Caco-2 (cell line): ENCODE measurements at regions not wholly inside any gene's neighbourhood (a gene's known extent, or its start where the extent isn't known, plus 50 kb on each side); places are given as distances from the start of the nearest gene placed in this dataset.

ENCODE experiments used
- BruUV-seq: library from RNA; stranded (reverse); fragments of 400-500 nt; replicated peaks from 2 replicates; lab custom pipeline; 2021; lab: Mats Ljungman, UMichigan
- CTCF ChIA-PET: fragments of 300-600 bp; sonication (Branson Sonifier 250); formaldehyde crosslinking; loops from one replicate; lab custom pipeline; 2022; ENCODE audit warnings: antibody characterized with exemption; lab: Charles Lee
- POLR2A ChIA-PET: fragments of 300-600 bp; sonication (Branson Sonifier 250); formaldehyde crosslinking; loops from one replicate; lab custom pipeline; 2022; ENCODE audit warnings: antibody characterized with exemption; lab: Charles Lee
- DNase-seq, 2 experiments: peaks; one replicate each; pipeline versions ENCODE4 v3.0.0 to v3.0.0-alpha.2; 2020 to 2022
- H3K27me3 ChIP-seq: replicated peaks from 2 replicates; pipeline ENCODE4 v1.6.0; 2011; ENCODE audit warnings: low read length; ENCODE audit not compliant: control insufficient read depth, insufficient read depth
- H3K36me3 ChIP-seq: 2 replicates; pipeline ENCODE4 v1.5.1; 2011; ENCODE audit warnings: low read length; ENCODE audit not compliant: control insufficient read depth, insufficient read depth
- H3K4me1 ChIP-seq: fragments of 250-450 bp; sonication (Bioruptor Pico); 2 replicates; pipeline ENCODE4 v1.5.1; 2020; ENCODE audit warnings: mild to moderate bottlenecking
- H3K4me3 ChIP-seq: 2 replicates; pipeline ENCODE4 v1.5.1; 2011; ENCODE audit warnings: low read depth, mild to moderate bottlenecking, control low read depth, low read length
- H3K9me3 ChIP-seq: fragments of 250-450 bp; sonication (Bioruptor Pico); 2 replicates; pipeline ENCODE4 v1.5.1; 2020; ENCODE audit warnings: mild to moderate bottlenecking, moderate library complexity
- H3K27ac Mint-ChIP-seq: one replicate; pipeline ENCODE4 v1.8.0; 2022; ENCODE audit warnings: mixed read lengths; ENCODE audit not compliant: unreplicated experiment
- H3K27me3 Mint-ChIP-seq: one replicate; pipeline ENCODE4 v1.8.0; 2022; ENCODE audit warnings: mixed read lengths; ENCODE audit not compliant: insufficient read depth, unreplicated experiment
- H3K36me3 Mint-ChIP-seq: one replicate; pipeline ENCODE4 v1.8.0; 2022; ENCODE audit warnings: mild to moderate bottlenecking, mixed read lengths; ENCODE audit not compliant: insufficient read depth, unreplicated experiment
- H3K4me1 Mint-ChIP-seq: one replicate; pipeline ENCODE4 v1.8.0; 2022; ENCODE audit warnings: low read depth, mixed read lengths; ENCODE audit not compliant: unreplicated experiment
- H3K4me3 Mint-ChIP-seq: one replicate; pipeline ENCODE4 v1.8.0; 2022; ENCODE audit warnings: mild to moderate bottlenecking, moderate library complexity, mixed read lengths; ENCODE audit not compliant: unreplicated experiment
- H3K9me3 Mint-ChIP-seq: one replicate; pipeline ENCODE4 v1.8.0; 2022; ENCODE audit warnings: mixed read lengths; ENCODE audit not compliant: unreplicated experiment
- CTCF ChIP-seq, 2 experiments: fragments of 200-600 bp in 1 of 2; IDR thresholded peaks; 1 replicate in 1 of 2; 2 replicates in 1 of 2; pipeline versions ENCODE4 v1.5.1 to v1.8.0; 2011 to 2022; ENCODE audit warnings: antibody characterized with exemption in 1 of 2, control low read depth in 1 of 2, inconsistent platforms in 1 of 2, low read depth in 1 of 2, low read length in 1 of 2, mild to moderate bottlenecking in 1 of 2, moderate library complexity in 1 of 2; ENCODE audit not compliant: insufficient read depth in 1 of 2, severe bottlenecking in 1 of 2, unreplicated experiment in 1 of 2
- intact Hi-C: fragments of 100-400 bp; cut with micrococcal nuclease; formaldehyde crosslinking; loops from one replicate; pipeline ENCODE4 v1.10.0; 2022; ENCODE audit not compliant: unreplicated experiment

- Mint-ChIP-seq H3K36me3 (no peaks in the 10 kb centered on the region), H3K4me1 (no peaks in the 10 kb centered on the region), H3K27ac (no peak overlapping the region), H3K9me3 (no peaks in the 10 kb centered on the region), H3K27me3 (peaks cover 6% of the 10 kb centered on the region), H3K4me3 (no peak overlapping the region)
- Histone ChIP-seq H3K36me3 (no peaks in the 10 kb centered on the region), H3K4me1 (0 out of 2 replicates have a peak, but pooled peaks cover 4% of the 10 kb centered on the region), H3K4me3 (no peak overlapping the region), H3K9me3 (no peaks in the 10 kb centered on the region), H3K27me3 (no peaks in the 10 kb centered on the region)
- intact Hi-C loops = no loop called here
- DNase-seq = no peak
- ChIA-PET CTCF (no interaction called here), POLR2A (no interaction called here)
- TF ChIP-seq CTCF (IDR thresholded peaks at IDR 0.05; ENCODE audit: insufficient read depth in 1 of 2, low read depth in 1 of 2, low read length in 1 of 2, severe bottlenecking in 1 of 2, unreplicated experiment in 1 of 2) = no peak
- BruUV-seq = no TSS peak
Observed at GRCh38 chr2:12968399-12968798, 251.7 kb downstream of the TRIB2 start.

- no peaks in the 10 kb centered on the region for H3K36me3 ChIP-seq
- H3K9me3 ChIP-seq = no peaks in the 10 kb centered on the region
- no TSS peak for BruUV-seq
- no peak for TF ChIP-seq CTCF (IDR thresholded peaks at IDR 0.05; ENCODE audit: insufficient read depth in 1 of 2, low read depth in 1 of 2, low read length in 1 of 2, severe bottlenecking in 1 of 2, unreplicated experiment in 1 of 2)
- H3K9me3 Mint-ChIP-seq = no peaks in the 10 kb centered on the region
- DNase-seq = no peak
- peaks cover 6% of the 10 kb centered on the region for H3K27me3 Mint-ChIP-seq
- no peak overlapping the region for H3K4me3 Mint-ChIP-seq
- H3K27ac Mint-ChIP-seq = no peak overlapping the region
- H3K4me3 ChIP-seq = no peak overlapping the region
- H3K4me1 ChIP-seq = 0 out of 2 replicates have a peak, but pooled peaks cover 4% of the 10 kb centered on the region
- H3K4me1 Mint-ChIP-seq = no peaks in the 10 kb centered on the region
- intact Hi-C loops = no loop called here
- CTCF ChIA-PET = no interaction called here
- no peaks in the 10 kb centered on the region for H3K36me3 Mint-ChIP-seq
- H3K27me3 ChIP-seq = no peaks in the 10 kb centered on the region
- POLR2A ChIA-PET = no interaction called here
Observed at GRCh38 chr2:12970861-12971260, 254.1 kb downstream of the TRIB2 start.

- Histone ChIP-seq H3K36me3 (no peaks in the 10 kb centered on the region), H3K9me3 (no peaks in the 10 kb centered on the region), H3K4me1 (0 out of 2 replicates have a peak, but pooled peaks cover 4% of the 10 kb centered on the region), H3K27me3 (no peaks in the 10 kb centered on the region), H3K4me3 (no peak overlapping the region)
- no peak for TF ChIP-seq CTCF (IDR thresholded peaks at IDR 0.05; ENCODE audit: insufficient read depth in 1 of 2, low read depth in 1 of 2, low read length in 1 of 2, severe bottlenecking in 1 of 2, unreplicated experiment in 1 of 2)
- H3K9me3 Mint-ChIP-seq = no peaks in the 10 kb centered on the region
- H3K4me3 Mint-ChIP-seq = no peak overlapping the region
- no peaks in the 10 kb centered on the region for H3K4me1 Mint-ChIP-seq
- no peak for DNase-seq
- intact Hi-C loops = no loop called here
- no peaks in the 10 kb centered on the region for H3K36me3 Mint-ChIP-seq
- POLR2A ChIA-PET = no interaction called here
- CTCF ChIA-PET = no interaction called here
- no TSS peak for BruUV-seq
- H3K27ac Mint-ChIP-seq = no peak overlapping the region
- peaks cover 7% of the 10 kb centered on the region for H3K27me3 Mint-ChIP-seq
Observed at GRCh38 chr2:12971581-12972365, 255.0 kb downstream of the TRIB2 start.
